Dermis blood vessel endothelial cell (primary cell): ENCODE measurements at regions not wholly inside any gene's neighbourhood (a gene's known extent, or its start where the extent isn't known, plus 50 kb on each side); places are given as distances from the start of the nearest gene placed in this dataset.
"Not testable (repeated sequence)": the region's sequence is repeated elsewhere in the genome, so short reads cannot be mapped to it uniquely, and the experiment has no call there.

Experiments used
- DNase-seq: peaks from one replicate; pipeline ENCODE4 v3.0.0; 2010

- DNase-seq: not testable (repeated sequence)
Observed at GRCh38 chr12:75941661-75942060, 89.9 kb downstream of the PHLDA1 start.

DNA sequence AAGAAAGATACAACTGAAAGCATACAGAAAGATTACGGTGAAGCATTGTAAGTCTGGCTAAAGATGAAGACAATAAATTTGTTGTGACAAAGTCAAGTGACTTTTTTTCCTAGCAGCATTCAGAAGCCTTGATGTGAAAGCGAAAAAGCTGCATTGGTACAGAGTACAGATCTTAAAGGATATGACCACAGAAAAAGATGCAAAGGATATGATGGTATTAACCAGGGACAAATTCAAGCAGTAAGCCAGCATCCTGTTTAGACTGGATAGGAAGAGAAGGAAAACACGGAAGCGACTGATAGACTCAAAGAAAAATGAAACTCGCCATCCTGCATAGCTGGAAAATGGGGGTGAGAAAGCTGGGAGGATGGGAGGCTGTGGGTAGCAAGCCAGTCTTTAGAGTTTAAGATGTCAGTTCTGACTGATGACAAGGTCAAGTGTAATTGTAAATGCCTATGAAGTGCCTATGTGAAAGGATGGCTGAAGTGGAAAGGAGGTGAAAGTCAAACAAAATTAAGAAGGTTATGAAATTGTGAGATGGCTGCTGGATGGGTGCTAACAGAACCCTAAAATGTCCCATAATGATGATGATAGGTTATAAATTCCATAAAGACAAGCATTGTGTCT is 92.4 kb downstream of the PHLDA1 start:
- peak; percentile 50 for DNase-seq

- no peak for DNase-seq
Observed at GRCh38 chr12:75938189-75938588, 93.4 kb downstream of the PHLDA1 start.

DNA sequence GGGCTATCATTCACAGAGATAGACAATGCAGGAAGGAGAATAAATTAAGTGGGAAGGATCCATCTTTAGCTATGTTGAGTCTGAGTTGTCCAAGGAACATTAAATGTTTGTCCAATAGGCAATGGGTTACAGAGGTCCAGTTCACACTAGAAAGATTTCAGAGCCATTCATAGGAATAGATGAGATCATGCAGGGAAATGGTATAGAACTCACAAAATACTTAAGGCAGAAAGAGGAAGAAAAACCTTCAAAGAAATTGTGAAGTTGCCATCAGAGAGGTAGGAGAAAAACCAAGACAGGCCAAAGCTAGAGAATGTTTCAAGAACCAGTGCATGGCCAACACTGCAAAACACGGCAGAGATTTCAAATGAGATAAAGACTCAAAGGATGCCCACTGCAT is 94.1 kb downstream of the PHLDA1 start:
- DNase-seq: no peak

- DNase-seq: no peak
Observed at GRCh38 chr12:75936515-75937440, 94.8 kb downstream of the PHLDA1 start.

DNA sequence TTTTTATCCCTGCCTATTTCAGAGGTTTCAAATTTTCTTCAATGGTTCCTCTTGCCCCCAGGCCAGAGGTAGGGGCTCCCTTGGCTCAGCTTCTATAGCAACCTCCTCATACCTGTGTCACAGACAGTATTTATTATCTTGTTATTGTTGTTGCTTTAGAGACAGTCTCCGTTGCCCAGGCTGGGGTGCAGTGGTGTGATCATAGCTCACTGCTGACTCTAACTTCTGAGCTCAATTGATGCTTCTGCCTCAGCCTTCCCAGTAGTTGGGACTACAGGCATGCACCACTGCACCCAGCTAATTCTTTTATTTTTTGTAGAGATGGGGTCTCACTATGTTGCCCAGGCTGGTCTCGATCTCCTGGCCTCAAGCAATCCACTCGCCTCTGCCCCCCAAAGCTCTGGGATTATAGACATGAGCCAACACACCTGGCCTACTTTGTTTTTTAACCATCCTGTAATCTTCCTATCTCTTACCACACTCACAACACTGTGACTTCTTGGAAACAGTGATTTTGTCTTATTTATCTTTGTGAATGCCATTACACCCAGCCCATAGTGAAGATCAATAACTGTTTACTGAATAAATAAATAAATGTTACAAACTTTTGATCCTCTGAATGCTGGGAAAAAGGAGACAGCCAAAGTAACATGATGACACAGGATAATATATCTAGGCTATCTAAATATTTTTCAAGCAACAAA is 95.9 kb downstream of the PHLDA1 start:
- DNase-seq: no peak

DNA sequence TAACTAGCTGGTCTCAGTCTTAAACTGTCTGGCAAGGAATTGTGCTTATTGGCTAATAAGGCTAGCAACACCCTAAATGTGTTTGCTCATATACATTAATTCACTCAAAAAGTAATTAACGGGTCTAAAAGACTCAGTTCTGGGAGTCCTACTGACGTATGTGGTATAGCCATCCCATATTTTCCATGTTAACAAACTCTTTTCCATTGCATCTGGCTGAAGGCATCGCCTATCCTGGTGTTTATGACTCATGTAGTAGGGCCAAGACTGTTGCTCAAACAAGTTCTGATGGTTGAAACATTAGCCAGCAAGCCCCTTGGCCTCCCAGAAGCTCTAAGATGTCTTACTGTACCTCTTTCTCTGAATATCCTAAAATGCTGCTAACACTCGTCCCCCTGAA is 98.5 kb downstream of the PHLDA1 start:
- peak; percentile 51 for DNase-seq

- no peak for DNase-seq
Observed at GRCh38 chr12:75932241-75932640, 99.3 kb downstream of the PHLDA1 start.

DNA sequence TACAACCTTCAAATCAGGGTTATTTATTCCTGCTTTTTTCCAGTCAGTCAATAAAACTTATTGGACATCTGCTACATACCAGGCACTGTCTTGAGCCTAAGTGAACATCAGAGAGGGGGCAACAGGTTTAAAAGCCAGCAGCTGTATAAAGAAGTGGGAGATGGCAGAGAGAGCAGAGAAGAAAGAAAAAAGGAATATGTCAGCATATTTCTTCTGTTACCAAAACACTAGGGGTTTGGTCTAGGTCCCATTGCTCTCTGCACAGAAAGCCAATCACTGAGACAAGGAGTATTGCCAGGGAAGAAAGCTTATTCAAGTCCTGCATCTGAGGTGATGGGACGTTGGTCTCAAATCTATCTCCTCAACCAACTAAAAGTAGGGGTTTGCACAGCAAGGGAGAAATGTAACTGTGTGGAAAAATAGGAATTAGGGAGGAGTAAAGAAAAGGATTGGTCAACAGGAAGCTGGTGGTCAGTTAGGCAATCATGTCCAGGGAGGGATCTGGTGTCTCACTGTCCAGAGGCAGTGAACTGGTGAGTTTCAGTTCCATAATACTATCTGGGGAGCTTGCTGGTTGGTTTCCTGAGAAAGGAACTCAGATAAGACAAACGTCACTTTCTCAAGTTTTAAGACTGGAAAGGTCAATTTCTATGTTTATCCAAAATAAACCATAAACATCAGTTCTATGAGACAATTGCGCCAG is 107.5 kb downstream of the PHLDA1 start:
- no peak for DNase-seq

DNA sequence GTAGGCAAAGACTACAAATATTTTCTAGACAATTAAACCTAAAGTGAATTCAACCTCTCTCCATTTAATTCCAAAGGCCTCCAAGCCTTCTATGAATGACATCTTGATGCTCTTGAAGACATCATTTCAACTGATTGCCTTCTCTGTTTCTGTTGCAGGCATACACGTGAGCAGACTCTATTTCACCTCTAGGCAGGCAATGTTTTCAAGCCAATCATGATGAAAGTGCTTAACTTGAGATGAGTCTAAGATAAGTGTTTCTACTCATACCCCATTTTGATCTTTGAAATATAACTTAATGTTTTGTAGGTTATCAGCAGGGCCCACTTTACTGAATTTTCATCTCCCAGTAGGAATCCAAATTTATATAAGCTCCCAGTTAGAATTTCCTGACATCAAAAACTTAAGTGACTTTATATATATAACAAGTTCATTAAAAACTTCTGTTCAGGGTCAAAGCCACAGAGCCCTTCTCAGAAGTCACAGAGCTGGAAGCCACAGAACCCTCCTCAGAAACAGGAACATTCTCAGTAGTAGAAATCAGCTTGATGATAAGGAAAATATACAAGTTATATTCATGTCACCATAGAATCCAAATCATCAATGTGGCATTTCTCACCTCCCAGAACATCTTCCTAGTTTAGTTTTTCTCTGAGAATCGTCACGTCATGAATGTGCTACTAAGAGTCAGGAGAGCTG is 108.5 kb downstream of the PHLDA1 start:
- DNase-seq: no peak

DNA sequence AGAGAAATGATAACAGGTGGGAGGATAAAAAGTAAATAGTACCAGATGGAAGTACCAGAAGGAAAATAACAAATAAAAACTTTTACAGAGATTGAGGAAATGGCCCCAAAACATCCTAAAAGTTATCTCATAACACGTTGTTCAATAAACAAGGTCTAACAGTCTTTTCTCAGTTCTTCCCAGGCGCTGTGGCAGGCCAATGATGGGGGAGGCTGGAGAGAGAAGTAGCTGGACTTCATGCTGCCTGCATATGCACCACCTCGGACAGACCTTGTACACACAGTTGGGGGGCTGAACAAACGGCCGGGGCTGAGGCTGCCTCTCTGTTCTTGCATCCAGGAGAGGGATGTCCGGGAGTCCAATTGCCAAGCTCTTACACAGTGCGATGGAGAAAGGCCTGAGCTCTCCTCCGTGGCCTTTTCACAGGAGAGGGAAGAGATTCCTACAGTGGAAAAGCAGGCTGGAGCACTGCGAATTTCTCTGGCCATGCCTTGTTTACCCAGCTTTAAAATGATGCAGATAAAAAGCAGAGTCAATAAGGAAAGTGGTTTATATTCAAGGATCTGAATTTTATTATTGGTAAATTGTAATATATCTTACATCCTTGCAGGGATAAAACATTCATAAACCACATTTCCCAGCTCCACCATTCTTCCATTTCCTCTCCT is 109.8 kb downstream of the PHLDA1 start:
- DNase-seq: no peak

- DNase-seq: no peak
Observed at GRCh38 chr12:75917715-75918114, 113.9 kb downstream of the PHLDA1 start.

- DNase-seq: no peak
Observed at GRCh38 chr12:75917083-75917482, 114.5 kb downstream of the PHLDA1 start.

DNA sequence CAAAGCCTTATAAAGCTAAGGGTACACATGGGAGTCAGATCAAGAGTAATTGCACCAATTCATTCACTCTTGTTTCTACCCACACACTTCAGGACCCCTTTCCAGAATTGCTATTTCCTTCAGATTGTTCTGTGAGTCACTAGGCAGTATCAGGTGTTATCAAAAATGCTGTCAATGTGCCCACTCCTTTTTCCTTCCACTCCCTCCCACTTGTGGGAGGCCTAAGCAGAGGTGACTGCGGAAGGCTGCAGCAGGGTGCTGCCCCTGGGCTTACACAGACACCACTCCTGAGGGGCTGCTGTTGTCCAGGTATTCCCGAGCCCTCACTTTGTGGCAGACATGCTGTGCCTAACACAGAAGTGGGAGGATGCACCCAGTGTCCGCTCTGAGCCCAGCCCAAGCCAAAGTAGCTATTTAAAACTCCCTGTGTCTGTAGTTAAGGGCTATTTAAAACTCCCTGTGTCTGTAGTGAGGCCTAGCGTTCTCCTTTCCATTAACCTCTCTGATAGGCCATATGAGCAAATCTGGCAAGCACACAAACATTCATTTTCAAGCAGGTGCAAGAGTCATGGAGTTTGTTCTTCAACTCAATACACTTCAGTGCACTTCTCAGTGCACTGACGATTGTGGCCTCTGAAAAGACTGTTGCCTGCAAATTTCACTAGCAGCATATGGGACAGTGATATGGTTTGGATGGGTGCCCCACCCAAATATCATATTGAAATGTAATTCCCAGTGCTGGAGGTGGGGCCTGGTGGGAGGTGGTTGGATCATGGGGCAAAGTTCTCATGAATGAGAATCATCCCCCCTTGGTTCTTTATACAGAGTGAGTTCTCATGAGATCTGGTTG is 117.8 kb downstream of the PHLDA1 start:
- no peak for DNase-seq

GRCh38 chr12:75909714-75910656 is 121.6 kb downstream of the PHLDA1 start:
- peak; percentile 9 for DNase-seq

DNA sequence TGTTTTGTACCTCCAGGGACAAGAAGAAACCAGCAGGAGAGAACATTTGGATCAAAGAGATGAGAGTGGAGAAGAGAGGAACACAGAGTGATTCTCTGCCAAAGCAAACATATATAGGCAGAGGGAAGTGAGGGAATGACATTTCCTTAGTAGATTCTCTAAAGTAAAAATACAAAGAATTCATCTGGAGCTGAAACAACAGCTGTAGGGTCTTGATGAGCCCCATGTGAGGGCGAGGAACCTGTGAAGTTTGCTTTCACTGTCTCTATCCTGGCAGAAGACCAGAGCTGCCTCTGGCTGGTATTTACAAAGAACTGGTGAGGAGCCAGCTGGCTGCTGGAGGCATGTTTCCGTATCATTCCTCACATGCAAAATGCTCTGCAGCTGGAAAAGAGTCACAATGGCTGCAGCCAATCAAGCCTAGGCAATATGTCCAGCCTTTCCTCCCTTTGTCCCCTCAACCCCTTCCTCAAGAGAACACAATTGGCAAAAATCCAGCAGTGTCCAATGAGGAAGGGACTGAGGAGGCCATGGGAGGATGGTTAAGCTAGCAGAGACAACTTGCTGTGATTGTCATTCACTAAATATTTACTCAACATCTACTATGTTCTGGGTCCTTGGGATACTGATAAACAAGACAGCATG is 122.5 kb downstream of the PHLDA1 start:
- peak; percentile 95 for DNase-seq

GRCh38 chr12:75905922-75906321 is 125.7 kb downstream of the PHLDA1 start:
- no peak for DNase-seq

- DNase-seq: peak; percentile 24
Observed at GRCh38 chr12:75900781-75901254, 130.8 kb downstream of the PHLDA1 start.

DNA sequence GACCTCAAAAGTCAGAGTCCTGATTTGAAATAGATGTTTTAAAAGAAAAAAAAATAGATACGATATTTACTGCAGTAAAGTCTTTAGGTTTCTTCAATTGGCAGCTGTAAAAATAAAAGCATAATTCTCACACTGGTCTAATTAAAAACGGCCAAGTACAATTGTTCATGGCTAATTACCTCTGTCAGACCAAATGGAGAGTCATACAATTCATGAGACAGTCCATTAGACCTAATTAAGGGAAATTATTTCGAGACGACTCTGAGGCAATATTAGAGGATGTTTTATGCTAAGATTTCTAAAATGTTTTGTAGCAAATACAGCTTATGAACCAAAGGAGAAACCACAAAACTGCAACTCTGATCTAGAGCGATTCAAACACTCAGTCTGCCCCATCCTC is 131.3 kb downstream of the PHLDA1 start:
- DNase-seq: no peak
